K562 (cell line): ENCODE measurements at regions not wholly inside any gene's neighbourhood (a gene's known extent, or its start where the extent isn't known, plus 50 kb on each side); places are given as distances from the start of the nearest gene placed in this dataset.

Experiments used
- CEBPB ChIP-seq: fragments of 450-650 bp; IDR thresholded peaks from 2 replicates; pipeline ENCODE4 v1.6.1; 2016; ENCODE audit warnings: missing genetic modification characterization, missing compliant biosample characterization
- CHD2 ChIP-seq: IDR thresholded peaks from 2 replicates; pipeline ENCODE4 v1.6.1; 2011; ENCODE audit warnings: low read depth, low read length
- HMGN3 ChIP-seq: IDR thresholded peaks from 2 replicates; pipeline ENCODE4 v1.6.1; 2011; ENCODE audit warnings: borderline replicate concordance, low read depth, mild to moderate bottlenecking, mixed read lengths, low read length; ENCODE audit not compliant: insufficient read length; ENCODE audit errors: extremely low read depth
- NFRKB ChIP-seq: fragments of 450-650 bp; IDR thresholded peaks from 2 replicates; pipeline ENCODE4 v1.6.1; 2016; ENCODE audit warnings: low read depth
- ZNF24 ChIP-seq: fragments of 450-650 bp; IDR thresholded peaks from 2 replicates; pipeline ENCODE4 v1.6.1; 2016
- TF ChIP-seq, protein P1 (sequence below), 3 experiments: IDR thresholded peaks in 2 of 3; conservative IDR thresholded peaks in 1 of 3; 2 replicates each; pipeline ENCODE4 v1.5.1; 2011 to 2012; ENCODE audit warnings: low read length in 3 of 3, mild to moderate bottlenecking in 3 of 3, control low read depth in 2 of 3, improper control_type of control experiment in 1 of 3, inconsistent platforms in 1 of 3, low read depth in 1 of 3, mixed read lengths in 1 of 3, moderate library complexity in 1 of 3; ENCODE audit not compliant: insufficient read depth in 2 of 3
- TF ChIP-seq, protein P2 (sequence below): sonication (generic); formaldehyde crosslinking; IDR thresholded peaks from 2 replicates; pipeline ENCODE4 v1.8.0; 2023; ENCODE audit warnings: missing genetic modification reagents, mild to moderate bottlenecking, borderline replicate concordance

DNA sequence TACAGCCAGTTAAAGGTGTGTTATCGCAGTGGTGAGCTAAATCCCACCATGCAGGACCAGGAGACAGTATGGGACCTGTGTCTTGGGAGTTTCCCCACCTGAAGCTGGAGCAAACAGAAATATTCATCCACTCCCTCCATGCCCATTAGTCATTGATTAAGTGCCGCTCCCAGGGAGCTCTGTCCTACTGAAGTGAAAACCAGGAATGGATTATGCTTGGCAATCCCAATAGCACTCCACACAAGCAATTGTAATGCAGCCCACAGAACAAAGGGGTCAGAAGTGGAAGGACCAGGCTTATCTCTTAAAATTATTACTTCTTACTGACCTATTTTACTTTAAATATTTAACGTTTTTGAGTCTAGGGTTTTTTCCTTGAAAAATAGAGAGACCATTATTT lies 1005.4 kb downstream of the ADGRL2 start:
- TF ChIP-seq NFRKB (no peak), HMGN3 (no peak), CEBPB (tag) (no peak), CHD2 (no peak), ZNF24 (no peak)
- TF ChIP-seq, protein P1, sequence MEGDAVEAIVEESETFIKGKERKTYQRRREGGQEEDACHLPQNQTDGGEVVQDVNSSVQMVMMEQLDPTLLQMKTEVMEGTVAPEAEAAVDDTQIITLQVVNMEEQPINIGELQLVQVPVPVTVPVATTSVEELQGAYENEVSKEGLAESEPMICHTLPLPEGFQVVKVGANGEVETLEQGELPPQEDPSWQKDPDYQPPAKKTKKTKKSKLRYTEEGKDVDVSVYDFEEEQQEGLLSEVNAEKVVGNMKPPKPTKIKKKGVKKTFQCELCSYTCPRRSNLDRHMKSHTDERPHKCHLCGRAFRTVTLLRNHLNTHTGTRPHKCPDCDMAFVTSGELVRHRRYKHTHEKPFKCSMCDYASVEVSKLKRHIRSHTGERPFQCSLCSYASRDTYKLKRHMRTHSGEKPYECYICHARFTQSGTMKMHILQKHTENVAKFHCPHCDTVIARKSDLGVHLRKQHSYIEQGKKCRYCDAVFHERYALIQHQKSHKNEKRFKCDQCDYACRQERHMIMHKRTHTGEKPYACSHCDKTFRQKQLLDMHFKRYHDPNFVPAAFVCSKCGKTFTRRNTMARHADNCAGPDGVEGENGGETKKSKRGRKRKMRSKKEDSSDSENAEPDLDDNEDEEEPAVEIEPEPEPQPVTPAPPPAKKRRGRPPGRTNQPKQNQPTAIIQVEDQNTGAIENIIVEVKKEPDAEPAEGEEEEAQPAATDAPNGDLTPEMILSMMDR (IDR thresholded peaks at IDR 0.05 in 2 of 3, conservative IDR thresholded peaks at IDR 0.05 in 1 of 3; ENCODE audit: insufficient read depth in 2 of 3, low read depth in 1 of 3, low read length in 3 of 3): no peak
- TF ChIP-seq, protein P2, sequence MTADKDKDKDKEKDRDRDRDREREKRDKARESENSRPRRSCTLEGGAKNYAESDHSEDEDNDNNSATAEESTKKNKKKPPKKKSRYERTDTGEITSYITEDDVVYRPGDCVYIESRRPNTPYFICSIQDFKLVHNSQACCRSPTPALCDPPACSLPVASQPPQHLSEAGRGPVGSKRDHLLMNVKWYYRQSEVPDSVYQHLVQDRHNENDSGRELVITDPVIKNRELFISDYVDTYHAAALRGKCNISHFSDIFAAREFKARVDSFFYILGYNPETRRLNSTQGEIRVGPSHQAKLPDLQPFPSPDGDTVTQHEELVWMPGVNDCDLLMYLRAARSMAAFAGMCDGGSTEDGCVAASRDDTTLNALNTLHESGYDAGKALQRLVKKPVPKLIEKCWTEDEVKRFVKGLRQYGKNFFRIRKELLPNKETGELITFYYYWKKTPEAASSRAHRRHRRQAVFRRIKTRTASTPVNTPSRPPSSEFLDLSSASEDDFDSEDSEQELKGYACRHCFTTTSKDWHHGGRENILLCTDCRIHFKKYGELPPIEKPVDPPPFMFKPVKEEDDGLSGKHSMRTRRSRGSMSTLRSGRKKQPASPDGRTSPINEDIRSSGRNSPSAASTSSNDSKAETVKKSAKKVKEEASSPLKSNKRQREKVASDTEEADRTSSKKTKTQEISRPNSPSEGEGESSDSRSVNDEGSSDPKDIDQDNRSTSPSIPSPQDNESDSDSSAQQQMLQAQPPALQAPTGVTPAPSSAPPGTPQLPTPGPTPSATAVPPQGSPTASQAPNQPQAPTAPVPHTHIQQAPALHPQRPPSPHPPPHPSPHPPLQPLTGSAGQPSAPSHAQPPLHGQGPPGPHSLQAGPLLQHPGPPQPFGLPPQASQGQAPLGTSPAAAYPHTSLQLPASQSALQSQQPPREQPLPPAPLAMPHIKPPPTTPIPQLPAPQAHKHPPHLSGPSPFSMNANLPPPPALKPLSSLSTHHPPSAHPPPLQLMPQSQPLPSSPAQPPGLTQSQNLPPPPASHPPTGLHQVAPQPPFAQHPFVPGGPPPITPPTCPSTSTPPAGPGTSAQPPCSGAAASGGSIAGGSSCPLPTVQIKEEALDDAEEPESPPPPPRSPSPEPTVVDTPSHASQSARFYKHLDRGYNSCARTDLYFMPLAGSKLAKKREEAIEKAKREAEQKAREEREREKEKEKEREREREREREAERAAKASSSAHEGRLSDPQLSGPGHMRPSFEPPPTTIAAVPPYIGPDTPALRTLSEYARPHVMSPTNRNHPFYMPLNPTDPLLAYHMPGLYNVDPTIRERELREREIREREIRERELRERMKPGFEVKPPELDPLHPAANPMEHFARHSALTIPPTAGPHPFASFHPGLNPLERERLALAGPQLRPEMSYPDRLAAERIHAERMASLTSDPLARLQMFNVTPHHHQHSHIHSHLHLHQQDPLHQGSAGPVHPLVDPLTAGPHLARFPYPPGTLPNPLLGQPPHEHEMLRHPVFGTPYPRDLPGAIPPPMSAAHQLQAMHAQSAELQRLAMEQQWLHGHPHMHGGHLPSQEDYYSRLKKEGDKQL (CRISPR knock-in tag): no peak
